ENCODE measurements at regions not wholly inside any gene's neighbourhood (a gene's known extent, or its start where the extent isn't known, plus 50 kb on each side); places are given as distances from the start of the nearest gene placed in this dataset.
"Not testable (repeated sequence)": the region's sequence is repeated elsewhere in the genome, so short reads cannot be mapped to it uniquely, and the experiment has no call there.

GRCh38 chr12:131408036-131408365, 302.9 kb upstream of the SFSWAP start:
- H3K4me1 Mint-ChIP-seq (ENCODE audit: insufficient read depth, unreplicated experiment): no peaks in the 10 kb centered on the region
- H3K27ac Mint-ChIP-seq (ENCODE audit: low read depth, unreplicated experiment): no peak overlapping the region
- peaks cover 12% of the 10 kb centered on the region for H3K9me3 Mint-ChIP-seq (ENCODE audit: unreplicated experiment)
- no TSS peak for BruUV-seq (replicated peaks)
- H3K36me3 Mint-ChIP-seq (ENCODE audit: insufficient read depth, unreplicated experiment): no peaks in the 10 kb centered on the region
- intact Hi-C loops (cut with micrococcal nuclease): no loop called here
- H3K27me3 Mint-ChIP-seq (ENCODE audit: insufficient read depth, unreplicated experiment): peaks cover 41% of the 10 kb centered on the region
- DNase-seq (ENCODE audit: unreplicated experiment): no peak
- H3K4me3 Mint-ChIP-seq (ENCODE audit: unreplicated experiment): no peak overlapping the region
- ChIA-PET POLR2A (no interaction called here), CTCF (no interaction called here)
- TF ChIP-seq, protein P1, sequence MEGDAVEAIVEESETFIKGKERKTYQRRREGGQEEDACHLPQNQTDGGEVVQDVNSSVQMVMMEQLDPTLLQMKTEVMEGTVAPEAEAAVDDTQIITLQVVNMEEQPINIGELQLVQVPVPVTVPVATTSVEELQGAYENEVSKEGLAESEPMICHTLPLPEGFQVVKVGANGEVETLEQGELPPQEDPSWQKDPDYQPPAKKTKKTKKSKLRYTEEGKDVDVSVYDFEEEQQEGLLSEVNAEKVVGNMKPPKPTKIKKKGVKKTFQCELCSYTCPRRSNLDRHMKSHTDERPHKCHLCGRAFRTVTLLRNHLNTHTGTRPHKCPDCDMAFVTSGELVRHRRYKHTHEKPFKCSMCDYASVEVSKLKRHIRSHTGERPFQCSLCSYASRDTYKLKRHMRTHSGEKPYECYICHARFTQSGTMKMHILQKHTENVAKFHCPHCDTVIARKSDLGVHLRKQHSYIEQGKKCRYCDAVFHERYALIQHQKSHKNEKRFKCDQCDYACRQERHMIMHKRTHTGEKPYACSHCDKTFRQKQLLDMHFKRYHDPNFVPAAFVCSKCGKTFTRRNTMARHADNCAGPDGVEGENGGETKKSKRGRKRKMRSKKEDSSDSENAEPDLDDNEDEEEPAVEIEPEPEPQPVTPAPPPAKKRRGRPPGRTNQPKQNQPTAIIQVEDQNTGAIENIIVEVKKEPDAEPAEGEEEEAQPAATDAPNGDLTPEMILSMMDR (IDR thresholded peaks at IDR 0.05; ENCODE audit: unreplicated experiment): no peak

- TF ChIP-seq, protein P1 (IDR thresholded peaks at IDR 0.05; ENCODE audit: unreplicated experiment): no peak
- DNase-seq (ENCODE audit: unreplicated experiment): no peak
- H3K4me1 Mint-ChIP-seq (ENCODE audit: insufficient read depth, unreplicated experiment): no peaks in the 10 kb centered on the region
- no peak overlapping the region for H3K4me3 Mint-ChIP-seq (ENCODE audit: unreplicated experiment)
- POLR2A ChIA-PET: no interaction called here
- H3K27ac Mint-ChIP-seq (ENCODE audit: low read depth, unreplicated experiment): no peak overlapping the region
- no peaks in the 10 kb centered on the region for H3K36me3 Mint-ChIP-seq (ENCODE audit: insufficient read depth, unreplicated experiment)
- H3K9me3 Mint-ChIP-seq (ENCODE audit: unreplicated experiment): peaks cover 12% of the 10 kb centered on the region
- CTCF ChIA-PET: no interaction called here
- intact Hi-C loops (cut with micrococcal nuclease): no loop called here
- H3K27me3 Mint-ChIP-seq (ENCODE audit: insufficient read depth, unreplicated experiment): peaks cover 42% of the 10 kb centered on the region
- BruUV-seq (replicated peaks): no TSS peak
Observed at GRCh38 chr12:131408484-131408883, 302.4 kb upstream of the SFSWAP start.

- POLR2A ChIA-PET: no interaction called here
- no peak for DNase-seq (ENCODE audit: unreplicated experiment)
- peaks cover 12% of the 10 kb centered on the region for H3K9me3 Mint-ChIP-seq (ENCODE audit: unreplicated experiment)
- peaks cover 42% of the 10 kb centered on the region for H3K27me3 Mint-ChIP-seq (ENCODE audit: insufficient read depth, unreplicated experiment)
- BruUV-seq (replicated peaks): no TSS peak
- CTCF ChIA-PET: no interaction called here
- no peaks in the 10 kb centered on the region for H3K4me1 Mint-ChIP-seq (ENCODE audit: insufficient read depth, unreplicated experiment)
- H3K36me3 Mint-ChIP-seq (ENCODE audit: insufficient read depth, unreplicated experiment): no peaks in the 10 kb centered on the region
- H3K4me3 Mint-ChIP-seq (ENCODE audit: unreplicated experiment): no peak overlapping the region
- TF ChIP-seq, protein P1 (IDR thresholded peaks at IDR 0.05; ENCODE audit: unreplicated experiment): no peak
- intact Hi-C loops (cut with micrococcal nuclease): no loop called here
- H3K27ac Mint-ChIP-seq (ENCODE audit: low read depth, unreplicated experiment): no peak overlapping the region
Observed at GRCh38 chr12:131409211-131409610, 301.7 kb upstream of the SFSWAP start.

DNA sequence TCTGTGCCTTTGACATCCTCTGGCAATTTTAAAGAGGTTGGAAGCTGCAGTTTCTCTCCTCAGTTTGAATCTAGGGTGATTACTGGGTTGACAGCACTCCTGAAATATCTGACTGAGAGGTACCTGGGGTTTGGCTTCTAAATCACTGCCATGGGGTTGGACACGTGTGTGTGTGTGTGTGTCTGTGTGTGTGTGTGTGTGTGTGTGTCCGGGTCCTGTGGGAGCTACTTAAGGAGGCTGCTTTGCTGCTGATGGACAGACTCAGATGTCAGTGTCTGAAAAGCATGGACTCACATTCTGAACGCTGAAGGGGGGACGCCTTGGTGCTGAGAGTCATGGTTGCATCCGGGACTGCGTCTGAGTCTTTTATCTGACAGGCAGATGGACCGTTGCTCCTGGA, 299.1 kb upstream of the SFSWAP start:
- CTCF ChIA-PET; H3K4me3 Mint-ChIP-seq (ENCODE audit: unreplicated experiment); POLR2A ChIA-PET; intact Hi-C loops (cut with micrococcal nuclease); H3K9me3 Mint-ChIP-seq (ENCODE audit: unreplicated experiment); H3K27ac Mint-ChIP-seq (ENCODE audit: low read depth, unreplicated experiment); DNase-seq (ENCODE audit: unreplicated experiment); H3K36me3 Mint-ChIP-seq (ENCODE audit: insufficient read depth, unreplicated experiment); BruUV-seq (replicated peaks); H3K4me1 Mint-ChIP-seq (ENCODE audit: insufficient read depth, unreplicated experiment): not testable (repeated sequence)
- peaks cover 42% of the 10 kb centered on the region for H3K27me3 Mint-ChIP-seq (ENCODE audit: insufficient read depth, unreplicated experiment)

DNA sequence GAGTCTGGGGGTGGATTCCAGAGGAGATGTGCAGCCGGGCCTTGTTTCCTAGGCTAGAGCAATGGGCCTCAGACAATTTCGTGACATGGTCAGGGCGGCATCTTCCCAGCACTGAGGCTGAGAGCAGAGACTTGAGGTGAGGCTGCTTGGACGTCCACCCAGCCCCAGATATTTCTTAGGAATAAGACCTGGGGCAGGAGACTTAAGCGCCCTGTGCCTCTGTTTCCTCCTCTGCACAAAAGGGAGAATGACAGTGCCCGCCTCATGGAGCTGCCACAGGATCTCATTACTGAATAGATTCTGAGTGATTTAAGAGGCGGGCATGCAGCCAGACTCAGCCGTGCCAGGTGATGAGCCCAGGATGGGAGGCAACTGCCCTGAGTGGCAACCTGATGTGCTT, 297.9 kb upstream of the SFSWAP start:
- no TSS peak for BruUV-seq (replicated peaks)
- TF ChIP-seq, protein P1 (IDR thresholded peaks at IDR 0.05; ENCODE audit: unreplicated experiment): no peak
- Mint-ChIP-seq H3K27me3 (ENCODE audit: insufficient read depth, unreplicated experiment) (peaks cover 42% of the 10 kb centered on the region), H3K27ac (ENCODE audit: low read depth, unreplicated experiment) (no peak overlapping the region), H3K36me3 (ENCODE audit: insufficient read depth, unreplicated experiment) (no peaks in the 10 kb centered on the region), H3K9me3 (ENCODE audit: unreplicated experiment) (no peaks in the 10 kb centered on the region), H3K4me1 (ENCODE audit: insufficient read depth, unreplicated experiment) (no peaks in the 10 kb centered on the region), H3K4me3 (ENCODE audit: unreplicated experiment) (no peak overlapping the region)
- ChIA-PET POLR2A (no interaction called here), CTCF (no interaction called here)
- intact Hi-C loops (cut with micrococcal nuclease): no loop called here
- DNase-seq (ENCODE audit: unreplicated experiment): no peak

All from MCF 10A (cell line).